ENCODE measurements at regions not wholly inside any gene's neighbourhood (a gene's known extent, or its start where the extent isn't known, plus 50 kb on each side); places are given as distances from the start of the nearest gene placed in this dataset.

DNA sequence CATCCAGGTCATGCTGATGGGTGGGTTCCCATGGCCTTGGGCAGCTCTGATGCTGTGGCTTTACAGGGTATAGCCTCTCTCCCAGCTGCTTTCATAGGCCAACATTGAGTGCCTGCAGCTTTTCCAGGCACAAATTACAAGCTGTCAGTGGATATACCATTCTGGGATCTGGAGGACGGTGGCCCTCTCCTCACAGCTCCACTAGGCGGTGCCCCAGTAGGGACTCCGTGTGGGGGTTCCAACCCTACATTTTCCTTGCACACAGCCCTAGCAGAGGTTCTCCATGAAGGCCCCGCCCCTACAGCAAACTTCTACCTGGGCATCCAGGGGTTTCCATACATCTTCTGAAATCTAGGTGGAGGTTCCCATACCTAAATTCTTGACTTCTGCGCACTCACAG, 602.6 kb upstream of the HS3ST5 start:
- no peak overlapping the region for H3K27ac ChIP-seq (ENCODE audit: low read depth, low read length)
- no peaks in the 10 kb centered on the region for H3K79me2 ChIP-seq (ENCODE audit: control insufficient read depth, low read length)
- no peak overlapping the region for H3K4me3 ChIP-seq (ENCODE audit: low read length)
- no peaks in the 10 kb centered on the region for H3K9me2 ChIP-seq (replicated peaks; ENCODE audit: control insufficient read depth, low read length)
- H3K36me3 ChIP-seq (ENCODE audit: control insufficient read depth, low read length): no peaks in the 10 kb centered on the region
- no peaks in the 10 kb centered on the region for H3K4me1 ChIP-seq (ENCODE audit: control insufficient read depth, low read length)
- TF ChIP-seq EZH2phosphoT487 (IDR thresholded peaks at IDR 0.05; ENCODE audit: borderline replicate concordance, low read length) (no peak), CTCF (IDR thresholded peaks at IDR 0.05; ENCODE audit: low read depth, low read length, poor library complexity, severe bottlenecking) (no peak)
- no peaks in the 10 kb centered on the region for H3F3A ChIP-seq (ENCODE audit: control insufficient read depth, insufficient read depth)
- H3K27me3 ChIP-seq (ENCODE audit: control insufficient read depth, low read length): no peaks in the 10 kb centered on the region
- H3K4me2 ChIP-seq (ENCODE audit: low read length): no peak overlapping the region
- H3K9me3 ChIP-seq (ENCODE audit: control insufficient read depth, insufficient read depth, low read length): no peaks in the 10 kb centered on the region
- no peaks in the 10 kb centered on the region for H4K20me1 ChIP-seq (ENCODE audit: control insufficient read depth, insufficient read depth, low read depth, low read length)

GRCh38 chr6:114941078-114941477, 598.3 kb upstream of the HS3ST5 start:
- H3K36me3 ChIP-seq (ENCODE audit: control insufficient read depth, low read length): no peaks in the 10 kb centered on the region
- no peaks in the 10 kb centered on the region for H3K4me1 ChIP-seq (ENCODE audit: control insufficient read depth, low read length)
- no peak overlapping the region for H3K4me2 ChIP-seq (ENCODE audit: low read length)
- H3K4me3 ChIP-seq (ENCODE audit: low read length): no peak overlapping the region
- no peaks in the 10 kb centered on the region for H3K27me3 ChIP-seq (ENCODE audit: control insufficient read depth, low read length)
- H3K9me3 ChIP-seq (ENCODE audit: control insufficient read depth, insufficient read depth, low read length): no peaks in the 10 kb centered on the region
- H3K9me2 ChIP-seq (replicated peaks; ENCODE audit: control insufficient read depth, low read length): no peaks in the 10 kb centered on the region
- TF ChIP-seq EZH2phosphoT487 (IDR thresholded peaks at IDR 0.05; ENCODE audit: borderline replicate concordance, low read length) (no peak), CTCF (IDR thresholded peaks at IDR 0.05; ENCODE audit: low read depth, low read length, poor library complexity, severe bottlenecking) (no peak)
- no peaks in the 10 kb centered on the region for H3K79me2 ChIP-seq (ENCODE audit: control insufficient read depth, low read length)
- no peaks in the 10 kb centered on the region for H3F3A ChIP-seq (ENCODE audit: control insufficient read depth, insufficient read depth)
- no peaks in the 10 kb centered on the region for H4K20me1 ChIP-seq (ENCODE audit: control insufficient read depth, insufficient read depth, low read depth, low read length)
- no peak overlapping the region for H3K27ac ChIP-seq (ENCODE audit: low read depth, low read length)

DNA sequence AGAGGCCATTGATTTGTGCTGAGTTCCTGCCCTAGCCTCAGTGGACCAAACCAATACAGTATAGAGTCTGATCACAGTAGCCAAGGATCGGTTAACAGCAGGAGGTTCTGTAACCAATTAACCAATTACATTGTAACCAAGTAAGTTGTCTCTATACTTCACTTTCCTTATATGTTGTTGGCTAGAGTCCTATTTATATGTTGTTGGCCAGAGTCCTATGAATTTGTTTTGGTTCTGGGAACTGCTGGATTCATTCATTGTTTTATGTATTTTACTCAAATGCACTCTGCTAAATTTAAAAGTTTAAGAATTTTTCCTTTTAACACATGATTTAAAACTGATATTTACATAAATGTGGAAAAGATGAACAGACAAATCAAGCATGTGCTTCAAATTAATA, 597.4 kb upstream of the HS3ST5 start:
- Histone ChIP-seq H3K79me2 (ENCODE audit: control insufficient read depth, low read length) (no peaks in the 10 kb centered on the region), H3K9me3 (ENCODE audit: control insufficient read depth, insufficient read depth, low read length) (no peaks in the 10 kb centered on the region), H4K20me1 (ENCODE audit: control insufficient read depth, insufficient read depth, low read depth, low read length) (no peaks in the 10 kb centered on the region), H3K27ac (ENCODE audit: low read depth, low read length) (no peak overlapping the region), H3K4me1 (ENCODE audit: control insufficient read depth, low read length) (no peaks in the 10 kb centered on the region), H3F3A (ENCODE audit: control insufficient read depth, insufficient read depth) (no peaks in the 10 kb centered on the region), H3K4me3 (ENCODE audit: low read length) (no peak overlapping the region), H3K36me3 (ENCODE audit: control insufficient read depth, low read length) (no peaks in the 10 kb centered on the region), H3K27me3 (ENCODE audit: control insufficient read depth, low read length) (no peaks in the 10 kb centered on the region), H3K9me2 (replicated peaks; ENCODE audit: control insufficient read depth, low read length) (no peaks in the 10 kb centered on the region), H3K4me2 (ENCODE audit: low read length) (no peak overlapping the region)
- TF ChIP-seq EZH2phosphoT487 (IDR thresholded peaks at IDR 0.05; ENCODE audit: borderline replicate concordance, low read length): no peak
- no peak for TF ChIP-seq CTCF (IDR thresholded peaks at IDR 0.05; ENCODE audit: low read depth, low read length, poor library complexity, severe bottlenecking)

DNA sequence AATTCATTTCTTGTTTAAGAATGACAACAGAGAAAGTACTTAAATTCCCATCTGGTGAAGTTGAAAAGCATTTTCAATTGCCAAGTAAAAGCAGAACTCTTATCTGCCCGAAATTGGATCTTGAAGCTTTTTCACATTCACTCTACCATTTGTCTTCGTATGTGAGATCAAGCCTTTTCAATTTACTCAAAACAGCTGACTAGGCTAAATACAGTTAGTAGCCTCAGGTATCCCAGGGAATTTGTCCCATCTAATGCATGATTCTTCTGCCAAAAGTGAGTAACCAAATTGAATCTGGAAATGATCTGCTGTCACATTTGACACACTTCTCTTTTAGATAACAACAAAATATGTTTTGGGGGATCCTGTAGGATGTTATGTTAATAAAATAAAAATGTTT, 596.8 kb upstream of the HS3ST5 start:
- Histone ChIP-seq H3K36me3 (ENCODE audit: control insufficient read depth, low read length) (no peaks in the 10 kb centered on the region), H3F3A (ENCODE audit: control insufficient read depth, insufficient read depth) (no peaks in the 10 kb centered on the region), H3K27ac (ENCODE audit: low read depth, low read length) (no peak overlapping the region), H4K20me1 (ENCODE audit: control insufficient read depth, insufficient read depth, low read depth, low read length) (no peaks in the 10 kb centered on the region), H3K9me2 (replicated peaks; ENCODE audit: control insufficient read depth, low read length) (no peaks in the 10 kb centered on the region), H3K79me2 (ENCODE audit: control insufficient read depth, low read length) (no peaks in the 10 kb centered on the region), H3K4me1 (ENCODE audit: control insufficient read depth, low read length) (no peaks in the 10 kb centered on the region), H3K4me3 (ENCODE audit: low read length) (no peak overlapping the region), H3K27me3 (ENCODE audit: control insufficient read depth, low read length) (no peaks in the 10 kb centered on the region), H3K4me2 (ENCODE audit: low read length) (no peak overlapping the region), H3K9me3 (ENCODE audit: control insufficient read depth, insufficient read depth, low read length) (no peaks in the 10 kb centered on the region)
- TF ChIP-seq CTCF (IDR thresholded peaks at IDR 0.05; ENCODE audit: low read depth, low read length, poor library complexity, severe bottlenecking): no peak
- no peak for TF ChIP-seq EZH2phosphoT487 (IDR thresholded peaks at IDR 0.05; ENCODE audit: borderline replicate concordance, low read length)
